AG09319 (cell line): ENCODE measurements at regions not wholly inside any gene's neighbourhood (a gene's known extent, or its start where the extent isn't known, plus 50 kb on each side); places are given as distances from the start of the nearest gene placed in this dataset.
"Not testable (repeated sequence)": the region's sequence is repeated elsewhere in the genome, so short reads cannot be mapped to it uniquely, and the experiment has no call there.

Experiments
- DNase-seq: peaks from one replicate; pipeline ENCODE4 v3.0.0-alpha.2; 2010; ENCODE audit warnings: low read depth; ENCODE audit errors: extremely low read depth
- TF ChIP-seq, protein P1 (sequence below): IDR thresholded peaks from 2 replicates; pipeline ENCODE4 v1.5.1; 2011; ENCODE audit warnings: low read depth, mild to moderate bottlenecking, inconsistent platforms, low read length, moderate library complexity

DNA sequence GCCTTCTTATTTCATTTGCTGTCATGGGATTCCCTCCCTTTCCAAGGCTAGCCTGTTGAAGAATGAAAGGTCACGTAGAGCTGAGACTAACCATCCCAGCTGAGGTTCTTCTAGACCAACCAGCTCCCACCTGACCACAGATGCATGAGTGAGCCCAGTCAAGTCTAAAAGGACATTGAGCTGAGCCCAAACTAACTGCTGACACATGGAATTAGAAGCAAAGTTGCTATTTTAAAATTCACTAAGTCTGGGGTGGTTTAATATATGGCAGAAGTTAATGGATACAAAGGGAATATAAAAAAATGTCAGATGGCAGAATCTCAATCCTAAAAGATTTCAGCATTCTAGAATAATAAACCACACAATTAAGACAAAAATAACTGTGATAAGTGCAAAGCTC lies 118.9 kb upstream of the RASGEF1B start:
- TF ChIP-seq, protein P1, sequence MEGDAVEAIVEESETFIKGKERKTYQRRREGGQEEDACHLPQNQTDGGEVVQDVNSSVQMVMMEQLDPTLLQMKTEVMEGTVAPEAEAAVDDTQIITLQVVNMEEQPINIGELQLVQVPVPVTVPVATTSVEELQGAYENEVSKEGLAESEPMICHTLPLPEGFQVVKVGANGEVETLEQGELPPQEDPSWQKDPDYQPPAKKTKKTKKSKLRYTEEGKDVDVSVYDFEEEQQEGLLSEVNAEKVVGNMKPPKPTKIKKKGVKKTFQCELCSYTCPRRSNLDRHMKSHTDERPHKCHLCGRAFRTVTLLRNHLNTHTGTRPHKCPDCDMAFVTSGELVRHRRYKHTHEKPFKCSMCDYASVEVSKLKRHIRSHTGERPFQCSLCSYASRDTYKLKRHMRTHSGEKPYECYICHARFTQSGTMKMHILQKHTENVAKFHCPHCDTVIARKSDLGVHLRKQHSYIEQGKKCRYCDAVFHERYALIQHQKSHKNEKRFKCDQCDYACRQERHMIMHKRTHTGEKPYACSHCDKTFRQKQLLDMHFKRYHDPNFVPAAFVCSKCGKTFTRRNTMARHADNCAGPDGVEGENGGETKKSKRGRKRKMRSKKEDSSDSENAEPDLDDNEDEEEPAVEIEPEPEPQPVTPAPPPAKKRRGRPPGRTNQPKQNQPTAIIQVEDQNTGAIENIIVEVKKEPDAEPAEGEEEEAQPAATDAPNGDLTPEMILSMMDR = no peak

DNA sequence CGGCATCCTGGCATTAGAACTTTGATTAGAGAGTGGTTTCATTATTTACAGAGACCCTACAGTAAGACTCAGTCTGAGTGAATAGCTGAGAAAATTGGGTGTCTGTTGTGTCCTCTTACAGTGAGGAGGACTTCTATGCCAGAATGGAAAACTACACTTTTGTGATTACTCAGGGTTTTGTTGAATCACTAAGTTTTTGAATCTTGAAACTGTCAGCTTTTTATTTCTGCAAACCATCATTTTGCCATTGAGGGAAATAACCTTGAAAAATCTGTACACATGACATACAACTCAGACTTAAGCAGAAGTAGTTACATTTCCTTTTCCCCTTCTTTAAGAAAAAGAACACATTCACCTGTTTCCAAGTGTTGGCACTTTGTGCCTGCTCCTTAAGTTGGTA lies 117.6 kb upstream of the RASGEF1B start:
- DNase-seq = no peak
- TF ChIP-seq, protein P1 = no peak

More for the DNA sequence above, 118.9 kb upstream of the RASGEF1B start:
- no peak for DNase-seq

DNA sequence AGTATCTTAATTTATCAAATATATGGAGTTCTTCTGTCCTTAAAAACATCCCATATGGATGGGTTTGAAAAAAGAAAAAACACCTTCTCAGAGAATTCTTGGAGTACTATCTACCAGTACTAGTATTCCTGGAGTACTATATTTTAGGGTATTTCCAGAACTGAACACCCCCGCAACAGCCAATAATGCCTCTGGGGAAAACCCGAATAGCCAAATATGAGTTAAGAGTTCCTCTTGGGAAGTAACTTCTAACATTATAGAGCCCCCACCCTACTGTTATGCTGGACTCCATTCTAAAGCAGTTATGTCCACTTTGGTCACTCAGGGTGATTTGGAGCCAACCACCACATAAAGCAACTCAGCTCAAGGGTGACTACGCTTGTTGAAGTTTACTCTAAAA lies 115.0 kb upstream of the RASGEF1B start:
- TF ChIP-seq, protein P1 = no peak
- no peak for DNase-seq

DNA sequence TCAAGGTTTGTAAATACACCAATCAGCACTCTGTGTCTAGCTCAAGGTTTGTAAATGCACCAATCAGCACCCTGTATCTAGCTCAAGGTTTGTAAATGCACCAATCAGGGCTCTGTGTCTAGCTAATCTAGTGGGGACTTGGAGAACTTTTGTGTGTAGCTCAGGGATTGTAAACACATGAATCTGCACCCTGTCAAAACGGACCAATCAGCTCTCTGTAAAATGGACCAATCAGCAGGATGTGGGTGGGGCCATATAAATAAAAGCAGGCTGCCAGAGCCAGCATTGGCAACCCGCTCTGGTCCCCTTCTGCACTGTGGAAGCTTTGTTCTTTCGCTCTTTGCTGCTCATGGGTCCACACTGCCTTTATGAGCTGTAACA lies 109.3 kb upstream of the RASGEF1B start:
- not testable (repeated sequence) for DNase-seq

DNA sequence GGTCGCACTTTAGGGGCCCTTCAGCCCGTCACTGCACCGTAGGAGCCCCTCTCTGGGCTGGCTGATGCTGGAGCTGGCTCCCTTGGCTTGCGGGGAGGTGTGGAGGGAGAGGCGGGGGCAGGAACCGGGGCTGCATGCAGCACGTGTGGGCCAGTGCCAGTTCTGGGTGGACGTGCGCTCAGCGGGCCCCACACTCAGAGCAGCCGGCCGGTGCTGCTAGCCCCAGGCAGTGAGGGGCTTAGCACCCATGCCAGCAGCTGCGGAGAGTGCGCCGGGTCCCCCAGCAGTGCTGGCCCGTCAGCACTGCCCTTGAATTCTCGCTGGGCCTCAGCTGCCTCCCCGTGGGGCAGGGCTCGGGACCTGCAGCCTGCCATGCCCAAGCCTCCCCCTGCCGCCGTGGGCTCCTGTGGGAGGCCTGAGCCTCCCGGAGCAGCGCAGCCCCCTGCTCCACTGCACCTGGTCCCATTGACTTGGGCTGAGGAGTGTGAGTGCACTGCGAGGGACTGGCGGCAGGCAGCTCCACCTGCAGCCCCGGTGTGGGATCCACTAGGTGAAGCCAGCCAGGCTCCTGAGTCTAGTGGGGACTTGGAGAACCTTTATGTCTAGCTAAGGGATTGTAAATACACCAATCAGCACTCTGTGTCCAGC lies 108.8 kb upstream of the RASGEF1B start:
- no peak for DNase-seq
- TF ChIP-seq, protein P1 = no peak

DNA sequence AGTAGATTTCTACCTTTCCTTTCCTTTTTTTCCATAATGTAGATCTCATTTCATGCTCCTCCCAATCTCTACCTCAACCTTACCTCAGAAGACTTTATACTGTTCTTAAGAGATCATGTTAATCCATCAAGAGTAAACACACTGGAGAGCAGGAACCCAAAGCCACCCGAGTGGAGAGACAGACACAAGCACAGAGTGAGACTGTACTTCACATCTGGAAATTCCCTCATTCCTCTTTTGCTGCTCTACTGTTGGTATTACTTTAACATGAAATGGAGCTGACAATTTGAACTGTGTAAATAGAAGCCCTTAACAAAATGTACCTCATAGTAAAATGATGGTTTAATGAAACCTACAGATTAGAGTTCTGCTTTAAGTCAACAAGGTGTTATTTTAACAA lies 105.7 kb upstream of the RASGEF1B start:
- TF ChIP-seq, protein P1 = no peak
- DNase-seq = no peak

DNA sequence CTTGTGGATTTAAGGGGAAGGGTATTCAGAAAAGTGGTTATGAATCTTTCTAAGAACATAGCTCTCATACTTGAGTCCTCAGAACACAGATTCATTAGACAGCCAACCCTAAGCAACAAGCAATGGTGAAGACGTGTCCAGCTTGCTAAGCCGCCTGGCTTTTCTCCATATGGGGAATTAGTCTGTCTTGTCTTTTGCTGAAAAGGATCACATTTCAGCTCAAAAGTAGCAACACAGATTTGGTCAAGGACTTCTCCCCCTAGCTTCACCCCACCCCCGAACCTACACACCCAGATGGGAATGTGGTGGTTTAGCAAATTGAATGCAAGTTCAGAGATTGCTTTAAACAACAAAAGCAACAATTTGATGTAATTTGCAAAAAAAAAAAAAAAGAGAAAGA lies 103.3 kb upstream of the RASGEF1B start:
- TF ChIP-seq, protein P1 = no peak
- DNase-seq = no peak

DNA sequence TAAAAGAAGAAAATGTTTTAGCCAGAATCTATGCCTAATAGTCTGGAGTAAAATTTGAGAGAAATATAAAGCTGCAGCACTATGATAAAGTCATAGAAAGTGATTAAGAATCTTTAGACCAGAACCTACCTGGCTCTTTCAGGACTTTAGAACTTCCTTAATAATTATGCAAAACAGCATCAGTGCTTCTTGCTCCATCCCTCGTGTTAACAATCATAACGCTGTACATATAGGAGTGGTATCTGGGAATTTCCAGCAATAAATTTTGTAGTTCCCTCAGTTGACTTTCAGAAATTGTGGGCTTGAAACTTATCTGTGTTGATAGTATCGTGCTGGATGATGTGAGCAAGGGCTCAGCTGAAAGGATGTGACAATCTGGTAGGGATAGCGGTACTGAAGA lies 102.1 kb upstream of the RASGEF1B start:
- TF ChIP-seq, protein P1 = no peak
- DNase-seq = no peak
